ENCODE measurements at regions not wholly inside any gene's neighbourhood (a gene's known extent, or its start where the extent isn't known, plus 50 kb on each side); places are given as distances from the start of the nearest gene placed in this dataset.

DNA sequence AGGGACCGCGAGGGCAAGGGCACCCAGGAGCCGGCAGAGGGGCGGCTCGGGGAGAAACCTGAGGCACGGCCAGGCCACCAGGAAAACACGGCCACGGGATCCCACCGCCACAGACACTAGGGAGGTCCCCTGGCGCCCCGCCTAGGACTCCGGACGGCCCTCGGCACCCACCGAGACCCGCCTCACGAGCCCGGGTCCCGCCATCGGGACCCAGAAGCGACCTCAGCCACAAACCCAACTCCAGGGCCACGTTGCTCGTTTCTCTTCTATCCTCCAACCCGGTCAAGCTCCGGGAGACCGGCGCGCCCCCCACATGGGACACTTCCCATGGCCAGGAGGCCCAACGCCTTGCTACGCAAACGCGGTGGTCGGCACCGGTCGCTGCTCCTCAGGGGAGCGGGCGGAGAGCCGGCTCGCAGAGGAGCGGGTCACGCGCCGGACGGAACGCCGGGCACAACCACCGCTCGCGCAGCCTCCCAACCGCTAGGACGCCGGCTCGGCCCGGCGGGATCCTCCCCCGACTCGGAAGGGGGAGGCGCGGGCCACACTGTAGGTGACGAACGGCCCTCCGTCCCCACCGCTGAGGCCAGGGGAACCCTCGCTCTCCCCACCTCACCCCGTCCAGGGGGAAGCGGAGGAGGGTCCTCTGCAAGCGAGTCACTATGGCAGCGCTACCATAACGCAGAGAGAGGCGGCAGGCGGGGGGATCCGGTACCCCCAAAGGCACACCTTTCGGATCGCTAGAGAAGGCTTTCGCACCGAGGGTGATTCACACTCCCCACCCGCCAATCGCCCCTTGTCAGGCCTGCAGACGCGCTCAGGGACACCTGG is 1514.1 kb upstream of the DEFB115 start:
- TF ChIP-seq, protein P1, sequence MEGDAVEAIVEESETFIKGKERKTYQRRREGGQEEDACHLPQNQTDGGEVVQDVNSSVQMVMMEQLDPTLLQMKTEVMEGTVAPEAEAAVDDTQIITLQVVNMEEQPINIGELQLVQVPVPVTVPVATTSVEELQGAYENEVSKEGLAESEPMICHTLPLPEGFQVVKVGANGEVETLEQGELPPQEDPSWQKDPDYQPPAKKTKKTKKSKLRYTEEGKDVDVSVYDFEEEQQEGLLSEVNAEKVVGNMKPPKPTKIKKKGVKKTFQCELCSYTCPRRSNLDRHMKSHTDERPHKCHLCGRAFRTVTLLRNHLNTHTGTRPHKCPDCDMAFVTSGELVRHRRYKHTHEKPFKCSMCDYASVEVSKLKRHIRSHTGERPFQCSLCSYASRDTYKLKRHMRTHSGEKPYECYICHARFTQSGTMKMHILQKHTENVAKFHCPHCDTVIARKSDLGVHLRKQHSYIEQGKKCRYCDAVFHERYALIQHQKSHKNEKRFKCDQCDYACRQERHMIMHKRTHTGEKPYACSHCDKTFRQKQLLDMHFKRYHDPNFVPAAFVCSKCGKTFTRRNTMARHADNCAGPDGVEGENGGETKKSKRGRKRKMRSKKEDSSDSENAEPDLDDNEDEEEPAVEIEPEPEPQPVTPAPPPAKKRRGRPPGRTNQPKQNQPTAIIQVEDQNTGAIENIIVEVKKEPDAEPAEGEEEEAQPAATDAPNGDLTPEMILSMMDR (IDR thresholded peaks at IDR 0.05) = no peak
- no peak for TF ChIP-seq POLR2A (IDR thresholded peaks at IDR 0.05)

Measured in adrenal gland (tissue), 5 donors.